ENCODE measurements at regions not wholly inside any gene's neighbourhood (a gene's known extent, or its start where the extent isn't known, plus 50 kb on each side); places are given as distances from the start of the nearest gene placed in this dataset.
"Not testable (repeated sequence)": the region's sequence is repeated elsewhere in the genome, so short reads cannot be mapped to it uniquely, and the experiment has no call there.

DNA sequence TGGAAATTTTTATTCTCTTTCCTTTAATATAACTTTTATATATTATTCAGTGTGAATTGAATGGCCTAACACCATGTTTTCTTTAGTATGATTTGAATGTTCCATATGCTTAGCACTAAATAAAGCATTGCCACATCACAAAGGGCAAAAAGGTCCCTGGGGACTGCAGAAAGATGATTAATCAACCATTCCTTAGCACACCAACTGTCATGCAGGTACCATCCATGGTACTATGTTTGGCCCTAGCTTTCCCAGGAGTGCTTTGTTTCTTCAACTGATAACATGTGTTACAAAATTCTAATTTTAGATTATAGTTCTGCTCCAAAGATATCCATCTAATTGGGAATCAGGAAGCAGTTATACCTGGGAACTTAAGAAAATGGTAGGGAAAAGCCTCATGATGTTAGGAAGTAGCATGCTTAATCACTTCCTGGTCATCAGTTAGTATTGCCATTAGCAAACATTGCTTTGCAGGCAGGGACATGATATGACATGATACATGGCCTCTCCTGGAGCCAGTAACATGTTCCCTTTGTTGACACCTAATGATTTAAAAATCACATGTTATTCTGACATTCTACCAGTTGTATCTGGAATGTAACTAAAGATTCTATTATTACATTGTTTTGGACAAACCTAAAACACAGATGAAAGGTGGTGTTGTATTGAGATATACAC is 712.6 kb upstream of the GBE1 start:
- no peak for DNase-seq
- H3K27ac ChIP-seq, result no peak overlapping the region
- H3K4me1 ChIP-seq, result no peaks in the 10 kb centered on the region
- H3K4me3 ChIP-seq, result no peak overlapping the region
- H3K9me3 ChIP-seq, result peaks cover 0 to 12% (median 0%) of the 10 kb centered on the region in 4 donors
- H3K36me3 ChIP-seq, result no peaks in the 10 kb centered on the region
- no peaks in the 10 kb centered on the region for H3K27me3 ChIP-seq
- TF ChIP-seq POLR2A (IDR thresholded peaks at IDR 0.05), result no peak
- TF ChIP-seq, protein P1, sequence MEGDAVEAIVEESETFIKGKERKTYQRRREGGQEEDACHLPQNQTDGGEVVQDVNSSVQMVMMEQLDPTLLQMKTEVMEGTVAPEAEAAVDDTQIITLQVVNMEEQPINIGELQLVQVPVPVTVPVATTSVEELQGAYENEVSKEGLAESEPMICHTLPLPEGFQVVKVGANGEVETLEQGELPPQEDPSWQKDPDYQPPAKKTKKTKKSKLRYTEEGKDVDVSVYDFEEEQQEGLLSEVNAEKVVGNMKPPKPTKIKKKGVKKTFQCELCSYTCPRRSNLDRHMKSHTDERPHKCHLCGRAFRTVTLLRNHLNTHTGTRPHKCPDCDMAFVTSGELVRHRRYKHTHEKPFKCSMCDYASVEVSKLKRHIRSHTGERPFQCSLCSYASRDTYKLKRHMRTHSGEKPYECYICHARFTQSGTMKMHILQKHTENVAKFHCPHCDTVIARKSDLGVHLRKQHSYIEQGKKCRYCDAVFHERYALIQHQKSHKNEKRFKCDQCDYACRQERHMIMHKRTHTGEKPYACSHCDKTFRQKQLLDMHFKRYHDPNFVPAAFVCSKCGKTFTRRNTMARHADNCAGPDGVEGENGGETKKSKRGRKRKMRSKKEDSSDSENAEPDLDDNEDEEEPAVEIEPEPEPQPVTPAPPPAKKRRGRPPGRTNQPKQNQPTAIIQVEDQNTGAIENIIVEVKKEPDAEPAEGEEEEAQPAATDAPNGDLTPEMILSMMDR (IDR thresholded peaks at IDR 0.05), result no peak

DNA sequence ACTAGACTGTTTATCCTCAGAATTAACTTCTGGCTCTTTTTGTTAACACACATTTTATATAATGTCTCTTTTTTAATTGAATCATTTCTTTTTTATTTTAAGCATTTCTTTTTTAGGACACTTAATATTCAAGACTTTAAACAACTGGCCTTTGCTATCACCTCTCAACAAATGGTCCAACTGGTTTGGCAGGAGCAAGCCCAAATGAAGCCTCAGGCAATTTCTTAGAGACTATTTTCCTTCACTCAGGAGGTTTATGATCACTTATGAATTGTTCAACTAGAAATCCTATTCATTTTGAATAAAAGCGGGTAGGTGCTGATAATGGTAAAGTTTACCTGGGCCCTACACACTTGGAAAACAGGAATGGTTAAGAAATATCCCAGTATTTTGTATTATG is 705.6 kb upstream of the GBE1 start:
- H3K9me3 ChIP-seq, result peaks cover 0 to 7% (median 0%) of the 10 kb centered on the region in 4 donors
- no peak overlapping the region for H3K4me3 ChIP-seq
- H3K36me3 ChIP-seq, result no peaks in the 10 kb centered on the region
- TF ChIP-seq, protein P1 (IDR thresholded peaks at IDR 0.05), result no peak
- no peak for TF ChIP-seq POLR2A (IDR thresholded peaks at IDR 0.05)
- no peaks in the 10 kb centered on the region for H3K4me1 ChIP-seq
- H3K27me3 ChIP-seq, result no peaks in the 10 kb centered on the region
- no peak overlapping the region for H3K27ac ChIP-seq
- DNase-seq, result no peak

DNA sequence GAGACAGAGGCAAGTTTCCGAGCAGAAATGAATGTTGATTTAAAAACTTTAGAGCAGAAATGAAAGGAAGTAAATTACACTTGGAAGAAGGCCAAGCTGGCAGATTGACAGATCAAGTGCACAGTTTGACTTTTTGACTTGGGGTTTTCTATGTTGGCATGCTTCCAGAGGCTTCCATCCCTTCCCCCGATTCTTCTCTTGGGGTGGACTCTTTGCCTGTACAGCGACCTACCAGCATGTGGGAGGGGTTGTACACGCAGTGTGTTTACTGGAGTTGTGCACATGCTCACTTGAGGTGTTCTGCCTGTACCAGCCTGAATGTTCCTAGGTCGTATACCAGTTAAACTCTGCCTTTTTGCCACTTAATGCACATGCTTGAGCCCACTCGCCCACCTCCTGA is 701.5 kb upstream of the GBE1 start:
- no peak overlapping the region for H3K27ac ChIP-seq
- no peaks in the 10 kb centered on the region for H3K36me3 ChIP-seq
- TF ChIP-seq, protein P1 (IDR thresholded peaks at IDR 0.05), result no peak
- no peak for TF ChIP-seq POLR2A (IDR thresholded peaks at IDR 0.05)
- H3K27me3 ChIP-seq, result no peaks in the 10 kb centered on the region
- H3K4me1 ChIP-seq, result no peaks in the 10 kb centered on the region
- no peak overlapping the region for H3K4me3 ChIP-seq
- H3K9me3 ChIP-seq, result no peaks in the 10 kb centered on the region
- no peak for DNase-seq

DNA sequence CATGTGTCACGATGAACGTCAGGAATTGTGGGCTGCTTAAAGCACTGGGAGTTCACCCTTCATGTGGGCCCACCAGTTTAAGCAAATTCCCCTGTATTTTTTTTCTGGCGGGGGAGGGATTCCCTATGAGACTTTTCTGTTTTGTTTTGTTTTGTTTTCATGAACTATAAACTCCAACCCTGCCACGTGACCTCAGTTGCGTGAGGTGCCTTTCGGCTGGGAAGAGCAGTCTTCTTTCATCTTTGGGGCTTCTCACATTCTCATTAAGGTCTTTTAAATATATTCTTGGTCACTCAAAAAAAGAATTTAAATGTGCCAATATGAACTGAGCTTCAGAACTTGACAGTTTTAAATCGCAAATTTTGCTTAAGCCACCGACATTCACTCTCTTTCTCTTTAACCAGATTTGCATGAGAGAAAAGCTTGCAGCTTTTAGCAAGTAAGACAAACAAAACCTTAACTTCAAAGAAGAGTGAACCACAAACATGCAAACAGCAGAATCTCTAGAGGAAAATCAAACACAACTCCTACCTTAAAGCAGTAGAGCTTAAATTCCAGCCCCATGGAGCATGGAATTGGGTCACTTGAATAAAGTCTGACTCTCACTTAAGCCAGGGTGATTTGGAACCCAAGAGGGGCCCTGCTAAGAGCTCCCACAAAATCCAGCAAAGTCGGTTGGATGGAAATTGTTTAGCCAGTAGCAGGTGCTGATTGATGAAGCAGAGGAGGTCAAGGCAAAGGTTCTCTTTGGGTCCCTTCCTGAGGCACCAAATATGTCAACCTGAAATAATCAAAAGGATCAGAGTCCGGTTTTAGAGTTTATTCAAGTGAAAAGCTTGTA is 699.8 kb upstream of the GBE1 start:
- TF ChIP-seq, protein P1 (IDR thresholded peaks at IDR 0.05), result no peak
- no peak for TF ChIP-seq POLR2A (IDR thresholded peaks at IDR 0.05)
- Histone ChIP-seq H3K9me3 (no peaks in the 10 kb centered on the region), H3K4me1 (no peaks in the 10 kb centered on the region), H3K27ac (no peak overlapping the region), H3K27me3 (no peaks in the 10 kb centered on the region), H3K4me3 (no peak overlapping the region), H3K36me3 (no peaks in the 10 kb centered on the region)
- no peak for DNase-seq

DNA sequence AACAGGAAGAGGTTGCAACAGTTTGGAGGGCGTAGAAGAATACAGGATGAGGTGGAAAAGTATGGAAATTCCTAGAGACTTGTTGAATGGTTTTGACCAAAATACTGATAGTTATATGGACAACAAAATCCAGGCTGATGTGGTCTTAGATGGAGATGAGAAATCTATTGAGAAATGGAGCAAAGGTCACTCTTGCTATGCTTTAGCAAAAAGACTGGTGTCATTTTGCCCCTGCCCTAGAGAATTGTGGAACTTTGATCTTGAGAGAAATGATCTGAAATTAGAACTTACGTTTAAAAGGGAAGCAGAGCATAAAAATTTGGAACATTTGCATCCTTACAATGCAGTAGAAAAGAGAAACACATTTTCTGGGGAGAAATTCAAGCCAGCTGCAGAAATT is 686.9 kb upstream of the GBE1 start:
- no peaks in the 10 kb centered on the region for H3K9me3 ChIP-seq
- H3K27me3 ChIP-seq, result no peaks in the 10 kb centered on the region
- H3K36me3 ChIP-seq, result no peaks in the 10 kb centered on the region
- no peak overlapping the region for H3K4me3 ChIP-seq
- TF ChIP-seq, protein P1 (IDR thresholded peaks at IDR 0.05), result no peak
- TF ChIP-seq POLR2A (IDR thresholded peaks at IDR 0.05), result no peak
- H3K27ac ChIP-seq, result no peak overlapping the region
- no peaks in the 10 kb centered on the region for H3K4me1 ChIP-seq
- DNase-seq, result no peak

DNA sequence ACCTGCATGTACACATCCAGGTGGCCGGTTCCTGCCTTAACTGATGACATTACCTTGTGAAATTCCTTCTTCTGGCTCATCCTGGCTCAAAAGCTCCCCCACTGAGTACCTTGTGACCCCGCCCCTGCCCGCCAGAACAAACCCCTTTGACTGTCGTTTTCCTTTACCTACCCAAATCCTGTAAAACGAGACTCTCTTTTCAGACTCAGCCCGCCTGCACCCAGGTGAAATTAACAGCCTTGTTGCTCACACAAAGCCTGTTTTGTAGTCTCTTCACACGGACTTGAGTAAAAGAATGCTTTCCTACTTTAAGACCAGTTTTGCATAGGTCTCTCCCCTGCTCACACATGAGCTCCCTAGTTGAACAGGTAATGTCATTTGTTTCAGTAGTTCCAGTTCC is 667.4 kb upstream of the GBE1 start:
- not testable (repeated sequence) for H3K4me3 ChIP-seq, H3K27me3 ChIP-seq, H3K4me1 ChIP-seq, H3K36me3 ChIP-seq, H3K9me3 ChIP-seq, DNase-seq, H3K27ac ChIP-seq

All from Peyer's patch (tissue), 4 donors.